SK-N-SH (cell line): ENCODE measurements at regions not wholly inside any gene's neighbourhood (a gene's known extent, or its start where the extent isn't known, plus 50 kb on each side); places are given as distances from the start of the nearest gene placed in this dataset.

Experiments used
- FOXM1 ChIP-seq: IDR thresholded peaks from 2 replicates; pipeline ENCODE4 v1.4.0; 2012; ENCODE audit warnings: low read depth, mild to moderate bottlenecking
- MAX ChIP-seq: IDR thresholded peaks from 2 replicates; pipeline ENCODE4 v1.4.0; 2012; ENCODE audit warnings: low read depth
- NFIC ChIP-seq: IDR thresholded peaks from 2 replicates; pipeline ENCODE4 v1.4.0; 2012; ENCODE audit warnings: borderline replicate concordance
- TAF1 ChIP-seq: IDR thresholded peaks from 2 replicates; pipeline ENCODE4 v1.6.1; 2012; ENCODE audit warnings: low read depth, mild to moderate bottlenecking, low read length, moderate library complexity, borderline replicate concordance
- TCF12 ChIP-seq: IDR thresholded peaks from 2 replicates; pipeline ENCODE4 v1.4.0; 2012
- TF ChIP-seq, protein P1 (sequence below): fragments of 200-600 bp; sonication (generic); IDR thresholded peaks from 2 replicates; pipeline ENCODE4 v1.6.1; 2017; ENCODE audit warnings: antibody characterized with exemption, mild to moderate bottlenecking, moderate library complexity

GRCh38 chr1:239786464-239786863 lies 305.2 kb upstream of the FMN2 start:
- TF ChIP-seq TAF1 (no peak), TCF12 (no peak), NFIC (no peak), FOXM1 (no peak), MAX (no peak)
- TF ChIP-seq, protein P1, sequence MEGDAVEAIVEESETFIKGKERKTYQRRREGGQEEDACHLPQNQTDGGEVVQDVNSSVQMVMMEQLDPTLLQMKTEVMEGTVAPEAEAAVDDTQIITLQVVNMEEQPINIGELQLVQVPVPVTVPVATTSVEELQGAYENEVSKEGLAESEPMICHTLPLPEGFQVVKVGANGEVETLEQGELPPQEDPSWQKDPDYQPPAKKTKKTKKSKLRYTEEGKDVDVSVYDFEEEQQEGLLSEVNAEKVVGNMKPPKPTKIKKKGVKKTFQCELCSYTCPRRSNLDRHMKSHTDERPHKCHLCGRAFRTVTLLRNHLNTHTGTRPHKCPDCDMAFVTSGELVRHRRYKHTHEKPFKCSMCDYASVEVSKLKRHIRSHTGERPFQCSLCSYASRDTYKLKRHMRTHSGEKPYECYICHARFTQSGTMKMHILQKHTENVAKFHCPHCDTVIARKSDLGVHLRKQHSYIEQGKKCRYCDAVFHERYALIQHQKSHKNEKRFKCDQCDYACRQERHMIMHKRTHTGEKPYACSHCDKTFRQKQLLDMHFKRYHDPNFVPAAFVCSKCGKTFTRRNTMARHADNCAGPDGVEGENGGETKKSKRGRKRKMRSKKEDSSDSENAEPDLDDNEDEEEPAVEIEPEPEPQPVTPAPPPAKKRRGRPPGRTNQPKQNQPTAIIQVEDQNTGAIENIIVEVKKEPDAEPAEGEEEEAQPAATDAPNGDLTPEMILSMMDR: no peak
